ENCODE measurements at regions not wholly inside any gene's neighbourhood (a gene's known extent, or its start where the extent isn't known, plus 50 kb on each side); places are given as distances from the start of the nearest gene placed in this dataset.
"Not testable (repeated sequence)": the region's sequence is repeated elsewhere in the genome, so short reads cannot be mapped to it uniquely, and the experiment has no call there.

DNA sequence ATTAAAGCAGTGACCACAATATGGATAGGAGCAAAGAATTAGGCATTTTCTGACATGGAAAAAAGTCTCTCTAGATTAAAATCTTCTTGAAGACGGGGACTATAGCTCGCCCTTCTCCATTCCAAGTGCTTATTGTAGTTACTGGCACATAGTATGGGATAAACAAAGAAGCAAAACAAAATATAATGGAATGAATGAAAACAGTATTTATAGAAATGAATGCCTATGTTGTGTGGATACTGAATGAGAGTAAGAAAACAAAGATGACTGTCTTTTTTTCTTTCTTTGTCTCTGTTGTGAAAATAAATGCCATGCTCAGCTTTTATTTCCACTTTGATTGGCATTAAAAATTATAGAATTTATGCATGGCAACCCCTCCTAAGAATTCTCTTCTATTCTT lies 1414.3 kb upstream of the ACO1 start:
- DNase-seq, result no peak

DNA sequence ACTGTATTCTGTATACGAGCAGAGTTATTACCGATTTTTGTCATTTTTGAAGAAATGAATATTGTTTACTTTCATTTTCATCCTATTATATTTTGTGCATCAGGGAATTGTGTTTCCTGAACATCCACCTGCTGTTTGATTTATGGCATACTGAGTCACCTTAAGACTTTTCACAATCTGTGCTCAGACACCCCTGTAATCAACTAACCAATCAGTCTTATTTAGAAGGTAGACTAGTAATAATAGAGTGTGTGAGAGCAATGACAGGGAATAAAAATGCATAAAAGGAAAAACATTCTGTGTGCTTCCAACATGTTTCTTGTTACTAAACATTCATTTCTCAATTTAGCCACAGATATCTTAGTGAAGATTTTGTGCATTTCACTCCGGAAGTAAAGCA lies 1413.6 kb upstream of the ACO1 start:
- DNase-seq, result no peak

DNA sequence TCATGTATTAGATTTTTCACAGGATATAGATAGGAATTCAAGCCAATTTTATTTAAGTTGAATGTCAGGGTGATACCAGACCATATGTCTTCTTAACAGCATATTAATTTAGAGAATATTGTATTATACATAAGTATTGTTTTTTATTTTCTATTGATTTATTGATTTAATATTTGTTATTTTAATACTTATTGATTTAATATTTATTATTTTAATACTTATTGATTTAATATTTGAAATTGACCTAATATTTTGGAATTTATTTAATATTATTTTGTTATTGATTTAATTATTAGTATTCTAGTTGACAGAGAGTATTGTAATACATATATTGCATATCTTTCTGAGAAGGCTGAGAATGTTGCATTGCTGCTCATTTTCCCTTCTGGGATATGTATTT lies 1411.8 kb upstream of the ACO1 start:
- DNase-seq, result no peak

DNA sequence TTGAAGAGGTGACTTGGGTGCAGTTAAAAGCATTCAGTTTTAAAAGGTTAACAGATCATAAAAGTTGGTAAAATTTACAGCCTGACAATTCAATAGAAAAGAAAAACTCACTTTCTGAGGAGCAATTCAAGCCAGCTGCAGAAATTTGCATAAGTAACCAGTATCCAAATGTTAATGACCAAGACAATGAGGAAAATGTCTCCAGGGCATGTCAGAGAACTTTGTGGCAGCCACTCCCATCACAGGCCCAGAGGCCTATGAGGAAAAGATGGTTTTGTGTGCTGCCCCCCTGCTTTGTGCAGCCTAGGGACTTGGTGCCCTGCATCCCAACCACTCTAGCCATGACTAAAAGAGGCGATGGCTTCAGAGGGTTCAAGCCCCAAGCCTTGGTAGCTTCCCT lies 1406.5 kb upstream of the ACO1 start:
- DNase-seq, result no peak

DNA sequence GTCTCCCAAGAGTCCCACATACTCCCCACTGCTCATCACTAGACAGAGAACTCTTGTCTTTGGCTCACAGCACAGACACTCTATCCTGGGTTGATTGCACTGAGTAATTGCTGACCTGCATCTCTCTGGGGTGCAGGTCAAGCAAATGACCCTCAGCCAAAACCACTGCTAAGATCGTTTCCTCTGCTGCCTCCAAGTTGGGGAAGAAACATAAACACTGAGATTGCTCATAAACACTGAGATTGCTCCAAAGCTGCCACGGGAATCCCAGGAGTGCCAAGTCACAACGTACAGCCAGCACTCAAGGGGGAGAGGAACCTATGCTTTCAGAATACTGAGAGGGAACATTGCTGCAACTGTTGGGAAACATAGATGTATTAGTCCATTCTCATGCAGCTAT lies 1402.1 kb upstream of the ACO1 start:
- no peak for DNase-seq

DNA sequence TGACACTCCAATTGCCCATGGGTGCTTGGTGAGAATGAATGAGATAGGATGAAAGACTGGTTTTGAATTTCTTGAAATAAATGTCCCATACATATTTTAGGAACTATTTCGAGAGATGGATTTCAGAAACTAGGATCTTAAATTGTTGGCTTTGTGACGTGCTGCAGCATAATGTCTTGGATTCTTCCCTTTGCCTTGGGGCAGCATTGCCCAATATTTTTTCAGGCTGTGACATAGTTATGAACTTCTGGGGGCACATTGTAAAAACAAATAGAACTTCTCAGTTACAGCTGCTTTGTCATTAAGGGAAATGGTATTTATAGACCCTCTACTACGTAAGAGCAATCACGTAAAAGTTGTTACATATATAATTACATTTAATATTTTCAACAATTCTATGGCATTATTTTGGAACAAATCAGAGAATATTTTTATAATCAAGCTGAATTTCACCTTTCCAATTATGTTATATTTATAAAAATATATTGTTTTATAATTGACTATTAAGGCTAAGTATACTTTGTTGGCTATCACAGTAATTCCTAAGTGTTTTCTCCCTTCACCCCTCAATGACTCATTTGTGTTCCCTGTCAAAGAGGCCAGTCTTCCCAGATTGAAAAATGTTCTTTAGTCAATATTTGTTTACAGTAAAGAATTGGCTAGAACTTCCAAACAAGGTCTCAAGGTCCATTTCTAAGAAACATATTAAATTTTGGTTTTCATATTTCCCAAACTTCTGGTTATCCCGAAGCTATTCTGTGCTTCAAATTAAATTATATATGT lies 1388.3 kb upstream of the ACO1 start:
- no peak for DNase-seq

DNA sequence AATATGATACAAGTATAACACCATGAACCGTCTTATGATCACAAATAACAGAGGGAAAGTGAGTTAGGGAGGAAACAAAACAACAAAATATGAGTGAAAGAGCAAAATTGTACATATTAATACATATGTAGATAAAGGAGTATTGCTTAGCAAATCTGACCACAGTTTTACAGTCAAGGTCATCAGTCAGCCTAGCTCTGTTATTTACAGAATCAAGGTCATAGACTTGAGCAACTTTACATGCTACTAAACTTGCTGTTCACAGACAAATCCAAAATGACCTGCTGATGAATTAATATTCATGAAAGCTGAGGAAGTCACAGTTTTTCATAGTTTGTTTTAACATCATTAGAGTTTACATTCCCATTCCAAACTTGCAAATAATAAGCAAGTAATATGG lies 1387.7 kb upstream of the ACO1 start:
- no peak for DNase-seq

DNA sequence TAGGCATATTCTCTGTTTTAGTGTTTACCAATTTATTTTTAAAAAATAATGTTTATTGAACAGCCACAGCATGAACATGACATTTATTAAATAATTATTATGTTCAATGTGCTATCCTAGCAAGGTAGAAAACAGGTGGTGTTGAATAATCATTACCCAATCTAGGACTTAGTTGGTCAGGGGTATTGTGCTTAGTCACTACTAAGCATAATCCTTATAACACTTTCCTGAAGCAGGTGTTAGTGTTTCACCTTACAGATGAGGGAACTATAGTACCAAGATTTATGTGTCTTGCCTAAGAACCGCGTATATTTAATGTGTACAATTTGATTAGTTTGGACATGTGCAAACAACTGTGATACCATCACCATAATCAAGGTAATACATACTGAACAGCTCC lies 1387.2 kb upstream of the ACO1 start:
- no peak for DNase-seq

DNA sequence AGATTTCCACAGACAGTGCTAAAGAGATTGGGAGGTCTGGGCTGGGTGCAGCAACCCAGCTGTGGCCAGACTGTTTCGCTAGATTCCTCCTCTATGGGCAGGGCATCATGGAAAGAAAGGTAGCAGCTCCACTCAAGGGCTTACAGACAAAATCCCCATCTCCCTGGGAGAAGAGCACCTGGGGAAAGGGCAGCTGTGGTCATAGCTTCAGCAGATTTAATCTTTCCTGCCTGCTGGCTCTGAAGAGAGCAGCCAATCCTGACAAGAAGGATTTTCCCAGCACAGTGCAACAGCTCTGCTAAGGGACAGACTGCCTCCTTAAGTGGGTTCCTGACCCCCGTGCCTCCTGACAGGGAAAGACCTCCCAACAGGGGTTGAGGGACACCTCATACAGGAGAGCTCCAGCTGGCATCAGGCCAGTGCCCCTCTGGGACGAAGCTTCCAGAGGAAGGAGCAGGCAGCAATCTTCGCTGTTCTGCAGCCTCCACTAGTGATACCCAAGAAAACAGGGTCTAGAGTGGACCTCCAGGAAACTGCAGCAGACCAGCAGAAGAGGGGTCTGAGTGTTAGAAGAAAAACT lies 1379.3 kb upstream of the ACO1 start:
- DNase-seq, result no peak

DNA sequence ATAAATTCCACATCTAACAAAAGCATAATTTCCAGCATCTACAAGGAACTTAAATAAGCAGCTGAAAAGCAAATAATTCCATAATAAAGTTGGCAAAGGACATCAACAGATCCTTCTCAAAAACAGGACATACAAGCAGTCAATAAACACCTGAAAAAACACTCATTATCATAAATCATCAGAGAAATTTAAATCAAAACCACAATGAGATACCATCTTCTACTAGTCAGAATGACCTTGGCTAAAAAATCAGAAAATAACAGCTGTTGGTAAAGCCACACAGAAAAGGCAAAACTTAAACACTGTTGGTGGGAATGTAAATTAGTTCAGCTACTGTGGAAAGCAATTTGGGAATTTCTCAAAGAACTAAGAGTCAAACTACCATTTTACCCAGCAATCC lies 1371.1 kb upstream of the ACO1 start:
- DNase-seq, result no peak

DNA sequence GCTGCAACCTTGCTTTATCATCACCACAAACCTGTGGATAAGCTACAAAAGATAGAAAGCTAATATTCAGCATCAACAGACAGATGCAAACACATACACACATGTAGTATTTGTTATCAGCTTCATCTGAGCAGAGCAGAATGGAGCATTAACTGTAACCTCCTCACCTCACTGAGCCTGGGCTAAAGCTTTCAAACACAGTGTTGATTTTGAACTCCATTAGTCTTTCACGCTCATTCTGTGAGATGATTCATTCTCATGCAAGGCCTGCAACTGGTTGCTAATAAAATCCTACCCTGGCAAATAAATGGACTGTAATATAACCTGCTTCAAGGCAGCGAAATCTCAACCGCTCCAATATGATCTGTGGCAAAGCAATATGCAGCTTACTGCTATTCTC lies 1360.6 kb upstream of the ACO1 start:
- no peak for DNase-seq

DNA sequence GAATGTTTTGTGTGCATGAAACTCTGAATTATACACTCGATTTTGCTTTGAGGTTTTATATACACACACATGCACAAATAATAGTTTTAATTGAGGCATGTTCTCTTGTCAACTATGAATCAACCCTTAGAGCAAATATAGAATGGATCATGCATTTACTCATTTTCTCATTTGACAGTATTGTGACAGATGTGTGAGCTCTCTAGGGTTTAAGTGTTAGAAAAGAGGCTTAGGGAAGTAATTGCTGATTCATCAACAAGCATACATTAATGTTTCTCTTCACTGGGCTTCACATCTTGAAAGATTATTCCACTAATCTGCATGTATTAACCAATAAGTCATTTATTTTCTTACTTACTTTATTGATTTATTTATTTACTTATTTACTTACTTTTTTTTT lies 1356.8 kb upstream of the ACO1 start:
- DNase-seq, result no peak

DNA sequence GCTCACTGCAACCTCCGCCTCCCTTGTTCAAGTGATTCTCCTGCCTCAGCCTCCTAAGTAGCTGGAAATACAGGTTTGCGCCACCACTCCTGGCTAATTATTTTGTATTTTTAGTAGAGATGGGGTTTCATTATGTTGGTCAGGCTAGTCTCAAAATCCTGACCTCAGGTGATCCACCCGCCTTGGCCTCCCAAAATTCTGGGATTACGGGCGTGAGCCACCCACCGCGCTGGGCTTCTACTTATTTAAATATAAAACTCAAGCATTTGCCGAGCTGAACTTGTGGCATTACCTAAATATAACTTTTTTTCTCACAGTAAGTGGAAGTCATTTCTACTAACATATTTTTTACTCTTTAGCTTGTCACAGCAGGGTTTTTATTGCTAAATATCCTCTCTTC lies 1356.3 kb upstream of the ACO1 start:
- DNase-seq, result no peak

DNA sequence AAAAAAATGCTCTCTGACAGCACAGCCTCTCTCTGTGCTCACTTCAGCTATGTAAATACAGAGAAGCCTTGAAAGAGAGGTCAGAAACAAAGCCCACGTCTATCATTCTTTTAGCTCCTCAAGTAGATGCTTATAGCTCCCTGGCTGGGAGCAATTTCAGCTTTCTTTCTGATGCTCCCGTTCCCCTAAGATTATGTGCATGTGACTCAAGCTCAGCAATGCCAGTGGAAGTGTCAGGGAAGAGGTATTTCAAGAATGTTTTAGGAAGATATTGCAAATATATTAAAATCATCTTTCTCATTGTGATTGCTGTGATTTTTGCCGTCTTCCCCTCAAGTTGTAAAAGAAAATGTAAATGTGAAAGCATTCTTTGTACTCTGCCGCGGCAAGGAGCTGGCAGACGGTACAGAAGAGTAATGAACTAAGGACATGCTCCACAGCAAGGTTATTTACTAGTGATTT lies 1353.7 kb upstream of the ACO1 start:
- no peak for DNase-seq

DNA sequence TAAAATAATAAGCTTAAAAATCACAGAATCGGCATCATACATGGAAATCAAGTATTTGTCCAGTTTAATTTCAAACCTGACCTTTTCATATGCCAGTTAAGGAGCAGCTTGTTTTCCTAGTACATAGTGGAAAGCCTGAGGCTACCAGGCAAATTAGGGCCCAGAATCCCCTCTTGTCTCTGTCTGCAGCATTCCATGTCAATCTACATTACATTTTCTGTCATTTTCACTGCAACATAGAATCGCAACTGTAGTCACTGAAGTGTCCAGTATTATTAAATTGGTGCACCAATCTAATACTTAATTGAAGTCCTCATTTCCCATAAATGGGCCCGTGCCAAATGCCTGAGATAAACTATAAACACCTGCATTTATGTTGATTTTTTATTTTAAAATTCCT lies 1352.2 kb upstream of the ACO1 start:
- no peak for DNase-seq

DNA sequence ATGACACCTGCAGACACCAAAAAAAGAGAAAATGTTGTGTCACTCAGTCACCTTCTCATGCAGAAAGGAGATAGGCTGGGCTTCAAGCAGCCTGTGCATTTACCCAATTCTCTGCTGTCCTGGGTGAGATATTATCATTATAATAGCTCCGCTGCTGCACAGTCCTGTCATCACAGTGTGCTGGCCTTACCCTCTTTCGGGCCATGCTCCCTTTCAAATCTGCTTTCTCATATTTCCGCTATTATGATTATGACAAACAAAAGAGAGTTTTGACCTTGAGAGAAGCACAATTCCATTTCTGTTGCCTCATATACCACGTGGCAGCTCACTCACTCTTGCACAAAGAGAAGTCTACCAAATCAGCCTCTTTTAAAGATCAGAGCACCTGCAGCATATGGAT lies 1350.1 kb upstream of the ACO1 start:
- no peak for DNase-seq

DNA sequence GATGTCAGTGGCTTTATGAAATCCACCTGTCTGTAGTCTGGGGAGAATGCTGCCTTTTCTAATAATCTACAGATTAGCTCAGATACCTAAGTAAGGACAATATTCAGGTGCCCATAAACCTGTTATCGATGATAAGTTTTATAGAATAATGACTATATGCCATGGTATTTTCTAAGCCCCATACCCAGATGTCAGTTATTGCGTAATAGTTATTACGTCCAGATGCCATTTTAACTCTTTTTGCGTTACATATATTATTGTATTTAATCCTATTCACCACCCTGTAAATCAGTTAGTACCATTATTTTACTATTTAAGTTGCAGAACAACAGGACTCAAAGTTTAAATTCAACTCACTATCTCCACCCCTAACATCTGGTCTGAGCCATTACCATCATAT lies 1343.9 kb upstream of the ACO1 start:
- no peak for DNase-seq

DNA sequence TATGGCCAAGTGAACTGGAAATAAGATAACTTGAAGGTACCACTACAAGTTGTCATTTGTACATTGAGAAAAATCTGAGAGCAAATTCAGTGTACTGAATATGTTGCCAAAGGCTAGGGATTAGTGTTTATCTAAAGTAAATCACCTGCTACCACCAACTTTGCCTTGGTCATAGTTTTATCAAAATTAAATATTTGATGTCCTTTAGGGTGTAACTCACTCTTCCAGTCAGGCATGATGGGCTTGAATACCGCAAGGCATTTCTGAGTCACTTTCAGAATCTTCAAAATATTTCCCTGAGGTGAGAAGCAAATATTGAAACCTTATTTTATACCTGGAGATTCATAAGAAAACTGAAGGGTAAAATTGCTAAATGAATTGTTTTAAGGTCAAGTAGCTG lies 1338.6 kb upstream of the ACO1 start:
- DNase-seq, result no peak

DNA sequence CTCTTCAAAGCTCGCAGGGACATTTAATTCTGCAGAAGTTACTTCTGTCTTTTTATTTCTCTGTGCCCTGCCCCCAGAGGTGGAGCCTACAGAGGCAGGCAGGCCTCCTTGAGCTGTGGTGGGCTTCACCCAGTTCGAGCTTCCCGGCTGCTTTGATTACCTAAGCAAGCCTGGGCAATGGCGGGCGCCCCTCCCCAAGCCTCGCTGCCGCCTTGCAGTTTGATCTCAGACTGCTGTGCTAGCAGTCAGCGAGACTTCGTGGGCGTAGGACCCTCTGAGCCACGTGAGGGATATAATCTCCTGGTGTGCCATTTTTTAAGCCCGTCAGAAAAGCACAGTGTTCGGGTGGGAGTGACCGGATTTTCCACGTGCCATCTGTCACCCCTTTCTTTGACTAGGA lies 1322.9 kb upstream of the ACO1 start:
- not testable (repeated sequence) for DNase-seq

DNA sequence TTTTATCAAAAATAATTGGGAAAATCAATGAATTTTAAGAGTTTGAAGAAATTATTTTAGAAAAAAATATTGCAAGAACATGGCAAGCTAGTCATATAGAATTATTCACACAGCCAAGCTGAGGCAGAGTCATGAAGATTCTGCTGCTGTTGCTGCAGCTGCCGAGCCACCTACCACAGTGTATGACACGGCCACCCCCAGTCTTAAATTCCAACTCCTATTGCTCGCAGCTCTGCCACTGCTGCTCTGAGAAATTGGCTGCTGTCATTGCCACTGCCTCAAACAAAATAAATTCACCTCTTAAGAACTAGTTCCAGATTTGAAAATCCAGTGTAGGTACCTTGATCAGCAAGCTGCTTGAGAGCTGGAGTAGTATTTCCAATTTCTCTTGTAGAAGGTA lies 1318.8 kb upstream of the ACO1 start:
- no peak for DNase-seq

DNA sequence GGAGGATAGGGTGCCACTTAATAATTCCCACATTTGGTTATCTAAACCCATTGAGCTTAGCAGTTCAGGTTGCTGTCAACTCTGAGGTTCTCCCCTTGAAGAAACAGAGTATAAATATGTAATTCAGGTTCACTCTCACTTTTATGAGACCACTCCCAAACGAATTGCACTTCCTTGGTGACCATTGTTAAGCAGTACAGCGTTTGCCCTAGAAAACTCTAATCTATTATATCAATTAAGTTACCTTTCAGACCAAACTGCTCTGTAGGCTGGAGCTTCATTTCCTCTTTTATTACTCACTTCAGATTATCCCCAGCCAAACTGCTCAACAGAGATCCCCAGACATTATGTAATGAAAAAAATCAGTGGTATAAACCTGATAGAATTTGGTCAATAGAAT lies 1317.0 kb upstream of the ACO1 start:
- no peak for DNase-seq

DNA sequence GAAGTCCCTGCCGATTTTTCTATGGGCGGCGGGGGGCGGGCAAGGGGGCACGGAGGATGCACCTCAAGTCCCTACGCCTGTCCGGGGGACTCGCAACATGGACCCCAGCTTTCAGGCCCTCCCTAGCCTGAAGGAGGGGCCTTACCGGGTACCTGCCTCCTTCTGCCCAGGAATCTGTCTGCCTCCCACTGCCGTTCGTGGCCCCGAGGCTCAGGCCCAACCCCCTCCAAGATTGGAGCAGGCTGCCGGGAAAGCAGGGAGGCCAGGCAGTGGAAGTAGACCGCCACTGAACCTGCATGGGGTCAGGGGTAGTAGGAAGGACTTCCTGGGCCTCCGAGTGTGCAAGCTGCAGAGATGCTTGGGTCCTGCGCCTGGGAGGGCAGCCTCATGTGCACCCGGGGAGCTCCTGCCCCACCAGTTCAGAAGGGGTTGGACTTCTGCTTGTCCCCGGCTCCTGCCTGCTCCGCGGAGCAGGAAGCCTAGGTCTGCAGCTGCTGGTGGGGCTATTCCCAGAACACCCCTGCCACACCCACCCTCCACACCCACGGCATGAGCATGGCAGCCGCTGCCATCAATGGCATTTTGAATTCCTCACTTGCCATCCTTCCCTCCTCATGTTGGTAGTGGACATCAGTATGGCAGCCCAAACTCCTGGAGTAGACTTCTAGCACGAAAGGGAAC lies 1312.7 kb upstream of the ACO1 start:
- no peak for DNase-seq

DNA sequence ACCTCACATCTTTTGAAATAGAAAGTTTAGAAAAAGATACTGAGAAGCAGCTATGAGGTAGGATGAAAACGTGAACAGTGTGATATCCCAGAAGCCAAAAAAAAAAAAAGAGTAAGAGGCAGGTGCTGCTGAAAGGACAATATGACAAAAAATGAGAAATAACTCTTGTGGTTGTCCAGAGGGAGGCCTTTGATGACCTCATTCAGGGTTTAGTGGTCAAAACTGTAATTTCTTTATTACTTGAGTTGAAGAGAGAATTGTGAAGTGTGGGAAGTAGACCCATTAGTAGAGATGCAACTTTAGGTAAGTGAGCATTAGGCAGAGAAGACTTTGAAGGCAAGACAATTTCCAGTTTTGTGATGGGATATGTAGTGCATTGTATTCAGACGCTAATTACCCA lies 1306.3 kb upstream of the ACO1 start:
- no peak for DNase-seq

DNA sequence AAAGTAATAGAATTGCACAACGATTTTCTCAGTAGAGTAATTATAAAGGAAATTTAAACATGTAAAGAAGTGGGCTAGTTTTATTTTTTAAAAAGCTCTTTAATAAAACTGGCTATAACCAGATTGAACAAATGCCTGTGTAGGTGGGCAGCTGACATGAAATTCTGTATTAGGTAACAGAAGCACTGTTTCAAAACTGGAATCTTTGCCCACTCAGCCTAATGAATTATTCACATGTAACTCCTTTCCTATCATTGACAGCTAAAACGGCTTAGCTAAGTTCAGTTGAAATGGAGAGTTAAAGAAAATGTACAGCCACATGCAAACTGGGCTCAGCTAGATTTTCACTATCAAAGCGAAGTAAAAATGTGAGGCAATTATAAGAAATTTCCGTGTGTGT lies 1300.1 kb upstream of the ACO1 start:
- no peak for DNase-seq
